ENCODE measurements at regions not wholly inside any gene's neighbourhood (a gene's known extent, or its start where the extent isn't known, plus 50 kb on each side); places are given as distances from the start of the nearest gene placed in this dataset.

DNA sequence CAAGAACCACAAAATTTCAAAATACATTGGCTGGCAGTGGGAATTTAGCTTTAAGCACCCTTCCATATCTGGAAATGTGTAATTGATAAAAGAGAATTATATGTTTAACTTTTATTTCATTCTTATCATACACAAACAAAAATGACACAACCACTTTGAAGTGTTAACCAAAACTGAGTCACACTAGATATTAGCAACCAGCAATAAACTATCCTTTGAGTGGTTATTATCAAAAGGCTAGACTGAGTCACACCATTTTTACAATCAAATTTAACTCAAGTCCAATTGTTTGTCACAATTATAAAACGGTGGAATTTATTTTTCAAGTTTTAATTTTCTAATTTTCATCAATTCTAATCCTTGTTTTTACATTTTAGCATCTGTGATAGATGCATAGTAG lies 121.7 kb downstream of the LIG4 start:
- Histone ChIP-seq H3K9me3 (no peaks in the 10 kb centered on the region), H3K4me1 (no peaks in the 10 kb centered on the region), H3K27ac (no peak overlapping the region), H3K36me3 (no peaks in the 10 kb centered on the region), H3K27me3 (no peaks in the 10 kb centered on the region), H3K4me3 (no peak overlapping the region)
- DNase-seq: no peak
- 13 to 31% (median 19%) methylated on average over 1 of the region's 1 CpG for WGBS, 5 donors
- intact Hi-C loops (cut with DNase I; ENCODE audit: low total_unique reads): no loop called here
- TF ChIP-seq EP300 (IDR thresholded peaks at IDR 0.05): no peak
- TF ChIP-seq, protein P1, sequence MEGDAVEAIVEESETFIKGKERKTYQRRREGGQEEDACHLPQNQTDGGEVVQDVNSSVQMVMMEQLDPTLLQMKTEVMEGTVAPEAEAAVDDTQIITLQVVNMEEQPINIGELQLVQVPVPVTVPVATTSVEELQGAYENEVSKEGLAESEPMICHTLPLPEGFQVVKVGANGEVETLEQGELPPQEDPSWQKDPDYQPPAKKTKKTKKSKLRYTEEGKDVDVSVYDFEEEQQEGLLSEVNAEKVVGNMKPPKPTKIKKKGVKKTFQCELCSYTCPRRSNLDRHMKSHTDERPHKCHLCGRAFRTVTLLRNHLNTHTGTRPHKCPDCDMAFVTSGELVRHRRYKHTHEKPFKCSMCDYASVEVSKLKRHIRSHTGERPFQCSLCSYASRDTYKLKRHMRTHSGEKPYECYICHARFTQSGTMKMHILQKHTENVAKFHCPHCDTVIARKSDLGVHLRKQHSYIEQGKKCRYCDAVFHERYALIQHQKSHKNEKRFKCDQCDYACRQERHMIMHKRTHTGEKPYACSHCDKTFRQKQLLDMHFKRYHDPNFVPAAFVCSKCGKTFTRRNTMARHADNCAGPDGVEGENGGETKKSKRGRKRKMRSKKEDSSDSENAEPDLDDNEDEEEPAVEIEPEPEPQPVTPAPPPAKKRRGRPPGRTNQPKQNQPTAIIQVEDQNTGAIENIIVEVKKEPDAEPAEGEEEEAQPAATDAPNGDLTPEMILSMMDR (IDR thresholded peaks at IDR 0.05): no peak
- no peak for TF ChIP-seq POLR2A (IDR thresholded peaks at IDR 0.05)
- TF ChIP-seq POLR2AphosphoS5 (IDR thresholded peaks at IDR 0.05): no peak

DNA sequence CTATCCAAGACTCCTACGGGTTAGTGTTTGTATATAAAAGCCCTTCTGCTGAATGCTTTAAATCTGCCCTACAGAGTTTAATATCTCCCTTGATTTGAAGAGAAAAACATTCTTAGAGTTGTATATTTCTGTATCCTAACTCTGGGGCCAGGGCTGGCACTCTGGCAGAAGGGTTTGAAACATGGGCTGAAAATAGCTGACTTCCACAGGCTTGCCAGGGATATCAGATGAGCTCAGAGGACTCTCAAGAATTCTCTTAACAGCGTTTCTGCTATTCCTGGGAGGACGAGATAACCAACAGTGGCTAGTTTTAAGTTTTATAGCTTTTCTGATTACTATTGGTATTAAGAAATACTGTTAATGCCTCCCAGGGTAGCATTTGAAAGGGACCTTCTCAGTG lies 127.5 kb downstream of the LIG4 start:
- WGBS, 5 donors: 68 to 83% (median 76%) methylated on average over 3 of the region's 3 CpGs
- Histone ChIP-seq H3K27ac (no peak overlapping the region), H3K4me3 (no peak overlapping the region), H3K36me3 (no peaks in the 10 kb centered on the region), H3K27me3 (no peaks in the 10 kb centered on the region), H3K4me1 (no peaks in the 10 kb centered on the region), H3K9me3 (no peaks in the 10 kb centered on the region)
- no peak for DNase-seq
- no peak for TF ChIP-seq POLR2AphosphoS5 (IDR thresholded peaks at IDR 0.05)
- TF ChIP-seq, protein P1 (IDR thresholded peaks at IDR 0.05): no peak
- no peak for TF ChIP-seq POLR2A (IDR thresholded peaks at IDR 0.05)
- no peak for TF ChIP-seq EP300 (IDR thresholded peaks at IDR 0.05)
- intact Hi-C loops (cut with DNase I; ENCODE audit: low total_unique reads): no loop called here

DNA sequence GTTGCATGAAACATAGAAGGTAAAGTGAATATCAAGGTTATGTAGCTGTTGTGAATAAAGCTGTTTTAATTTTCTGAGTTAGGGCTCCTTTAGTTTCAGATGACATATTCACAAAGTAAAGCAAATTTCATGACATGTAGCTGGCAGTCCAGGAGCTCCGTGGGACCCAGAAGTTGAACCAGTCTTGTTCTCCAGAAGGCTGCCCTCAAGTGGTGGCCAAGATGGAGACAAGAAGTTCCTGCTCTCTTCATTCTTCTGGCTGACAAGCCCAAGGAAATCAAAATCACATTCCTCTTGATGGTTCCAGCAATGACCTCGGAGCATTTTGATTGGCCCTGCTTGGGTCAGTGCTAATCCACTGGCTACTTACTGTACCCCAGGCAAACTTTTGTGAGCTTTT lies 128.7 kb downstream of the LIG4 start:
- WGBS, 5 donors: 47 to 72% (median 61%) methylated on average over 2 of the region's 2 CpGs
- H3K4me3 ChIP-seq: no peak overlapping the region
- H3K4me1 ChIP-seq: no peaks in the 10 kb centered on the region
- intact Hi-C loops (cut with DNase I; ENCODE audit: low total_unique reads): no loop called here
- no peaks in the 10 kb centered on the region for H3K36me3 ChIP-seq
- H3K9me3 ChIP-seq: no peaks in the 10 kb centered on the region
- no peaks in the 10 kb centered on the region for H3K27me3 ChIP-seq
- TF ChIP-seq EP300 (IDR thresholded peaks at IDR 0.05) (no peak), POLR2AphosphoS5 (IDR thresholded peaks at IDR 0.05) (no peak), POLR2A (IDR thresholded peaks at IDR 0.05) (no peak)
- TF ChIP-seq, protein P1 (IDR thresholded peaks at IDR 0.05): no peak
- no peak overlapping the region for H3K27ac ChIP-seq
- DNase-seq: peak in 1 of 2 donors; percentile 47

DNA sequence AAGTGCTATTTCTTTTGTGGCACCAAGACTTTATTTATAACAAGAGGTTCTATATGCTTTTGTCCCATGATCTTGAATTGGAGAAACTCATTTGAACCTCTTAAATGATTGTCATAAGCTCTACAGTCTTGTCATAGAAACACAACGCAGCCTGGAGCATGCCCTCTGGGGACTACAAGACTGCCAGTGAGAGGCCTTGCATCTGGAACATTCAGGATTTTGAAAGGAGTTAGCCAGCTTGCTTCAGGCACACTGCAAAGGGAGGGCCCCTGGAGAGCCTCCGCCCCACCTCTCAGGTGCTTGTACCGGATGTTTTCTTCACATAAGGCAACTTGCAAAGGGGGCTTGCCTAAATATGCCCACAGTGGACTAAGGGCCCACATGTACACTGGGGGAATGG lies 130.5 kb downstream of the LIG4 start:
- no peak overlapping the region for H3K27ac ChIP-seq
- H3K4me1 ChIP-seq: no peaks in the 10 kb centered on the region
- no peaks in the 10 kb centered on the region for H3K36me3 ChIP-seq
- WGBS, 5 donors: 74 to 97% (median 78%) methylated on average over 3 of the region's 3 CpGs
- intact Hi-C loops (cut with DNase I; ENCODE audit: low total_unique reads): no loop called here
- no peak for DNase-seq
- no peaks in the 10 kb centered on the region for H3K27me3 ChIP-seq
- no peak overlapping the region for H3K4me3 ChIP-seq
- no peaks in the 10 kb centered on the region for H3K9me3 ChIP-seq
- TF ChIP-seq, protein P1 (IDR thresholded peaks at IDR 0.05): no peak
- TF ChIP-seq EP300 (IDR thresholded peaks at IDR 0.05): no peak
- TF ChIP-seq POLR2A (IDR thresholded peaks at IDR 0.05): no peak
- no peak for TF ChIP-seq POLR2AphosphoS5 (IDR thresholded peaks at IDR 0.05)
